RWPE1 (cell line): ENCODE measurements at regions not wholly inside any gene's neighbourhood (a gene's known extent, or its start where the extent isn't known, plus 50 kb on each side); places are given as distances from the start of the nearest gene placed in this dataset.

Source experiments
- CTCF ChIA-PET: fragments of 350-600 bp; sonication (Branson Sonifier 250); formaldehyde crosslinking; extraction: SDS; loops from one replicate; lab custom pipeline; 2021; lab: Yijun Ruan, JAX
- POLR2A ChIA-PET: fragments of 400-600 bp; formaldehyde crosslinking; extraction: SDS; loops from one replicate; lab custom pipeline; 2020; ENCODE audit warnings: antibody characterized with exemption; ENCODE audit not compliant: low non-redundant PET; lab: Yijun Ruan, JAX
- DNase-seq: peaks from one replicate; pipeline ENCODE4 v3.0.0; 2012; ENCODE audit warnings: low spot score
- H3K27ac ChIP-seq: fragments of 450-650 bp; 2 replicates; pipeline ENCODE4 v1.5.1; 2017
- TF ChIP-seq, protein P1 (sequence below): fragments of 450-650 bp; conservative IDR thresholded peaks from 2 replicates; pipeline ENCODE4 v1.5.1; 2017; ENCODE audit warnings: low read depth, mild to moderate bottlenecking

DNA sequence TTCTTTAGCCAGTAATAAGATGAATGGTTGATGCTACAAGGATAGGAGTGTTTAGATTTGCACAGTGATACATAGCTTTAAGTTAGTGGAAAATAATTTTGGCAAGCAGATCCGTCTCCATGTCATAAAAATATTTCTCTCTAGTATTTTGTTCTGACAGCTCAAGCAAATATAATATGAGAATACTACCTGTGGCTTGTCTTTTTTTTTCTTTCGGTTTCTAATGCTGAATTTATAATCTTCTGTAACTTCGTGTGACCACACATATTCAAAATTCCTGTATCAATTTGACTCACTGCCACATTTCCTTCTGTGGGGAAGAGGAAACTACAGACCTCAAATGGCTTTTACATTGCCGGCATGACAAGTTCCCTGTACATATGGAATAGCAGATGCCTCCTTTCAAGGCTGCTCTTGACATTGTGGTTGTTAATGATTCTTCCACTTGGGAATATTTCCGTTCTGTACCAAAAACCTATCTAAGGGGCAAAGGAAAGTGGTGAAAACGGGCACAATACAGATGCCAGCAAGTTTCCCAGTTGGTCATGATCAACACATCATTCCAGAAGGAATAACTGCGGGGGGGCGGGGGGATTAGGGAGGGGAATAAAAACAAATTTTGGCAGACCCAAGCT, 103.6 kb upstream of the CCDC91 start:
- CTCF ChIA-PET: interaction anchor here (0.6 kb wide), 1 partner anchor 21 kb away, joined by 3 read pairs; no protein-coding TSS in a partner anchor
- TF ChIP-seq, protein P1, sequence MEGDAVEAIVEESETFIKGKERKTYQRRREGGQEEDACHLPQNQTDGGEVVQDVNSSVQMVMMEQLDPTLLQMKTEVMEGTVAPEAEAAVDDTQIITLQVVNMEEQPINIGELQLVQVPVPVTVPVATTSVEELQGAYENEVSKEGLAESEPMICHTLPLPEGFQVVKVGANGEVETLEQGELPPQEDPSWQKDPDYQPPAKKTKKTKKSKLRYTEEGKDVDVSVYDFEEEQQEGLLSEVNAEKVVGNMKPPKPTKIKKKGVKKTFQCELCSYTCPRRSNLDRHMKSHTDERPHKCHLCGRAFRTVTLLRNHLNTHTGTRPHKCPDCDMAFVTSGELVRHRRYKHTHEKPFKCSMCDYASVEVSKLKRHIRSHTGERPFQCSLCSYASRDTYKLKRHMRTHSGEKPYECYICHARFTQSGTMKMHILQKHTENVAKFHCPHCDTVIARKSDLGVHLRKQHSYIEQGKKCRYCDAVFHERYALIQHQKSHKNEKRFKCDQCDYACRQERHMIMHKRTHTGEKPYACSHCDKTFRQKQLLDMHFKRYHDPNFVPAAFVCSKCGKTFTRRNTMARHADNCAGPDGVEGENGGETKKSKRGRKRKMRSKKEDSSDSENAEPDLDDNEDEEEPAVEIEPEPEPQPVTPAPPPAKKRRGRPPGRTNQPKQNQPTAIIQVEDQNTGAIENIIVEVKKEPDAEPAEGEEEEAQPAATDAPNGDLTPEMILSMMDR: no peak
- POLR2A ChIA-PET: no interaction called here
- H3K27ac ChIP-seq: no peak overlapping the region
- no peak for DNase-seq

DNA sequence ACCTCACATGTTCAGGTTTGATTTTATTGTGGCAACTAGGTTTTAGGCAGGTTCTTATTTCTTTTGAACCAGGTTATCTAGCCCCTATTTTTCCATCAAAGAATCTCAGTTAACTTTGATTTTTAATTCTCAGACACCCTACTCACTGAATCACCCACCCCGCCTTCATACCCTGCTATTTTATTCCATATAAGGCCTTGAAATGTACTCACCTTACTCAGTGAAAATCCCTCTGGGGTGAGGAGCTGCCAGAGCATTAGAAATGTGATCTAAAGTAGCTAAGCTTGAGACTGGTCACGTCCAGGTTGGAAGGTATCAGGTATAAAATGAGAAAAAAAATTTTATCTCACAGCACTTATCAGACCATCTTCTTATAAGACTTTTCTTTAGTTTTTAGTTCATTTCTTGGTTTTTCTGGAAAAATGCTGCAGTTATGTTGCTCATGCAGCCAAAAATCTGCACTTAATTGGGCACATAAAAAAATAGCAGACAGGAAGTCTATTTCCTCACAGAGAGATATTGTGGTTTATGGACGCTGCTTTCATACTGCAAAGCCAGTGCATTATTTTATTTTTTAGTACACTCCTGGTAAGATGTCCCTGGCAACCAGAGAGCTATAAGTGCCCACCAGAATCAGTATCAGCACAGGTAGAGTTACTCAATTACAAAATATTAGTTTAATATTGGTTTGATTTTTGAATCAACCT, 101.5 kb upstream of the CCDC91 start:
- TF ChIP-seq, protein P1: no peak
- DNase-seq: no peak
- CTCF ChIA-PET: no interaction called here

GRCh38 chr12:28089338-28089737, 100.9 kb upstream of the CCDC91 start:
- H3K27ac ChIP-seq: no peak overlapping the region
- DNase-seq: peak; percentile 35
- ChIA-PET CTCF (no interaction called here), POLR2A (no interaction called here)
- TF ChIP-seq, protein P1: no peak

More for the DNA sequence above, 101.5 kb upstream of the CCDC91 start:
- H3K27ac ChIP-seq: no peak overlapping the region
- POLR2A ChIA-PET: no interaction called here

- DNase-seq: no peak
- H3K27ac ChIP-seq: no peak overlapping the region
- ChIA-PET CTCF (no interaction called here), POLR2A (no interaction called here)
- TF ChIP-seq, protein P1: no peak
These were observed 99.4 kb upstream of the CCDC91 start for GRCh38 chr12:28090835-28091234.

GRCh38 chr12:28092396-28092795, 97.9 kb upstream of the CCDC91 start:
- no peak for DNase-seq
- POLR2A ChIA-PET: no interaction called here
- TF ChIP-seq, protein P1: no peak
- CTCF ChIA-PET: interaction anchor here (0.9 kb wide), 1 partner anchor 21 kb away, joined by 4 read pairs; no protein-coding TSS in a partner anchor
- no peak overlapping the region for H3K27ac ChIP-seq

DNA sequence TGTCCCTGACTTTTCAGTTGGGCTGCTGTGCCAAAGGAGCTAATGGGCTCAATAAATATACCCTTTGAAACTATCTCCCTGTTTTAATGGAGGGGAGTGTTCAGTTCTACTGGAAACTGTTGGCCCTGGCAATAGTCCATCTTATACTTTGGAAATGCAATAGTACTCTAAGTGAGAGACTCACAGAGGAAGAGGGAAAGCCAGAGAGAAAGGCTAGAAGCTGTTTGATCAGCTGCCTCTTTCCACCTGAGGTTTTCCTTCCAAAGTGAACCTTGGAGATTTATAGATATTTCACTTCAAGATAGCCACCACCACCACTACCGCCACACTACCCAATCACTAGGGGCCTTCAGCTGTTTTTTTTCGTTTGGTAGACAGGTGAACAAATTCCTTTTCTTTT, 93.6 kb upstream of the CCDC91 start:
- POLR2A ChIA-PET: no interaction called here
- DNase-seq: no peak
- TF ChIP-seq, protein P1: no peak
- CTCF ChIA-PET: interaction anchor here (0.6 kb wide), 1 partner anchor 124 kb away, joined by 3 read pairs; no protein-coding TSS in a partner anchor
- no peak overlapping the region for H3K27ac ChIP-seq
